Heart left ventricle (tissue), 13 donors: ENCODE measurements at regions not wholly inside any gene's neighbourhood (a gene's known extent, or its start where the extent isn't known, plus 50 kb on each side); places are given as distances from the start of the nearest gene placed in this dataset.

Experiments
- POLR2A ChIP-seq, 2 donors: fragments of 450-650 bp; IDR thresholded peaks; one replicate each; pipeline ENCODE4 v1.6.1; 2017; ENCODE audit warnings: antibody characterized with exemption in 2 of 2, mild to moderate bottlenecking in 2 of 2, moderate library complexity in 2 of 2
- TF ChIP-seq, protein P1 (sequence below), 12 donors: fragments of 200-600 bp; sonication (generic) in 4 of 12; IDR thresholded peaks; one replicate each; pipeline versions ENCODE4 v1.5.0 to v1.8.0; 2018 to 2022; ENCODE audit warnings: antibody characterized with exemption in 12 of 12, mild to moderate bottlenecking in 5 of 12
- donor health status: ischemic (EF 13 %, LVEDD 7.1; RV severe dilation, severe dysfunction).
- donor health status: DM: no; HTN: yes; CAD: no.
- donor health status: DM: no; HTN: no; CAD: no.
- donor health status: ischemic (EF 25% LVEDD 6.9; RV normal size, moderate dysfunction).
- donor health status: ischemic (EF 25% LVEDD 5.7; RV mildly dilated, moderate dysfunction).
- donor health status: ischemic (EF 35%, LVEDD 5.7; RV mildly dilated, moderate dysfunction).
- donor health status: nonischemic (EF 11% LVEDD 7.7; RV severe dilation, severe dysfunction).
- donor health status: DM: yes; HTN: yes; CAD: no.
- donor health status: PGD.
- donor health status: ischemic (EF 29% LVEDD 5.4; RV normal size, mild dysfunction).
- donor health status: nonischemic (EF 23%, LVEDD 6.1; RV moderate dilation, normal function).

DNA sequence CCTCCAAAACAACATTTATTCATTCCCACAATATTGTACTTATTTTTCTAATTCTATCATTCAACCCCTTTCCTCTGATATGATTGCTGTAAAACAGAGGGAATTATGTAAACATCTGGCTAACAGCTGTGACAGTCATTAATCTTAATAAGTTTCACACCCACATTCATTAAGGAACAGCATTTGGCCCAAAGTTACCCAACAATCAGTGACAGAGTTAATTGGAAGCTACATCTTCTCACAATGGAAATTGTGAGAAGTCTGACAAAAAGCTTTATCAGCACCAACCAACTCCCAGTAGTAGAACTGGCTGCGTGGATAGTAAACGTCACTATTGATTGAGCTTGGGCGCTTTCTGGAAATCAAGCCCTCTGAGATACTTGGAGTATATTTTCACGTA is 165.8 kb upstream of the SLC24A5 start:
- TF ChIP-seq, protein P1, sequence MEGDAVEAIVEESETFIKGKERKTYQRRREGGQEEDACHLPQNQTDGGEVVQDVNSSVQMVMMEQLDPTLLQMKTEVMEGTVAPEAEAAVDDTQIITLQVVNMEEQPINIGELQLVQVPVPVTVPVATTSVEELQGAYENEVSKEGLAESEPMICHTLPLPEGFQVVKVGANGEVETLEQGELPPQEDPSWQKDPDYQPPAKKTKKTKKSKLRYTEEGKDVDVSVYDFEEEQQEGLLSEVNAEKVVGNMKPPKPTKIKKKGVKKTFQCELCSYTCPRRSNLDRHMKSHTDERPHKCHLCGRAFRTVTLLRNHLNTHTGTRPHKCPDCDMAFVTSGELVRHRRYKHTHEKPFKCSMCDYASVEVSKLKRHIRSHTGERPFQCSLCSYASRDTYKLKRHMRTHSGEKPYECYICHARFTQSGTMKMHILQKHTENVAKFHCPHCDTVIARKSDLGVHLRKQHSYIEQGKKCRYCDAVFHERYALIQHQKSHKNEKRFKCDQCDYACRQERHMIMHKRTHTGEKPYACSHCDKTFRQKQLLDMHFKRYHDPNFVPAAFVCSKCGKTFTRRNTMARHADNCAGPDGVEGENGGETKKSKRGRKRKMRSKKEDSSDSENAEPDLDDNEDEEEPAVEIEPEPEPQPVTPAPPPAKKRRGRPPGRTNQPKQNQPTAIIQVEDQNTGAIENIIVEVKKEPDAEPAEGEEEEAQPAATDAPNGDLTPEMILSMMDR (IDR thresholded peaks at IDR 0.05): no peak
- TF ChIP-seq POLR2A (IDR thresholded peaks at IDR 0.05): no peak
